HFFc6 (cell line): ENCODE measurements at regions not wholly inside any gene's neighbourhood (a gene's known extent, or its start where the extent isn't known, plus 50 kb on each side); places are given as distances from the start of the nearest gene placed in this dataset.

Experiments used
- DNase-seq: peaks from one replicate; pipeline ENCODE4 v3.0.0-alpha.2; 2018
- H3K27ac Mint-ChIP-seq: 2 replicates; pipeline ENCODE4 v1.8.0; 2020; ENCODE audit warnings: mild to moderate bottlenecking, mixed read lengths
- H3K27me3 Mint-ChIP-seq: 2 replicates; pipeline ENCODE4 v1.8.0; 2021; ENCODE audit warnings: mild to moderate bottlenecking, moderate library complexity, mixed read lengths; ENCODE audit not compliant: insufficient read depth
- H3K36me3 Mint-ChIP-seq: 2 replicates; pipeline ENCODE4 v1.8.0; 2021; ENCODE audit warnings: low read depth, mixed read lengths
- H3K4me1 Mint-ChIP-seq: 2 replicates; pipeline ENCODE4 v1.8.0; 2020; ENCODE audit warnings: low read depth, mixed read lengths
- H3K4me3 Mint-ChIP-seq: 2 replicates; pipeline ENCODE4 v1.8.0; 2020; ENCODE audit warnings: mild to moderate bottlenecking, moderate library complexity, mixed read lengths
- H3K9me3 Mint-ChIP-seq: 2 replicates; pipeline ENCODE4 v1.8.0; 2020; ENCODE audit warnings: mild to moderate bottlenecking, mixed read lengths
- CTCF ChIP-seq: fragments of 200-600 bp; sonication (generic); IDR thresholded peaks from 2 replicates; pipeline ENCODE4 v1.5.0; 2021; ENCODE audit warnings: antibody characterized with exemption, mild to moderate bottlenecking

GRCh38 chr2:204264085-204264553 is 281.2 kb upstream of the PARD3B start:
- Mint-ChIP-seq H3K4me3 (no peak overlapping the region), H3K9me3 (no peaks in the 10 kb centered on the region), H3K4me1 (peaks cover 7% of the 10 kb centered on the region; the same call in 1 of the 2 replicates), H3K36me3 (no peaks in the 10 kb centered on the region), H3K27ac (no peak overlapping the region), H3K27me3 (peaks cover 20% of the 10 kb centered on the region)
- TF ChIP-seq CTCF, result no peak
- no peak for DNase-seq

- peaks cover 7% of the 10 kb centered on the region; the same call in 1 of the 2 replicates for H3K4me1 Mint-ChIP-seq
- H3K27ac Mint-ChIP-seq, result no peak overlapping the region
- TF ChIP-seq CTCF, result no peak
- H3K9me3 Mint-ChIP-seq, result no peaks in the 10 kb centered on the region
- H3K27me3 Mint-ChIP-seq, result peaks cover 22% of the 10 kb centered on the region
- no peak overlapping the region for H3K4me3 Mint-ChIP-seq
- no peak for DNase-seq
- H3K36me3 Mint-ChIP-seq, result no peaks in the 10 kb centered on the region
Observed at GRCh38 chr2:204264621-204265140, 280.6 kb upstream of the PARD3B start.

- Mint-ChIP-seq H3K9me3 (no peaks in the 10 kb centered on the region), H3K4me1 (no peaks in the 10 kb centered on the region), H3K27me3 (peaks cover 24% of the 10 kb centered on the region), H3K27ac (no peak overlapping the region), H3K4me3 (no peak overlapping the region), H3K36me3 (no peaks in the 10 kb centered on the region)
- TF ChIP-seq CTCF, result no peak
- no peak for DNase-seq
Observed at GRCh38 chr2:204265681-204266181, 279.5 kb upstream of the PARD3B start.

- Mint-ChIP-seq H3K4me1 (no peaks in the 10 kb centered on the region), H3K9me3 (no peaks in the 10 kb centered on the region), H3K27ac (no peak overlapping the region), H3K27me3 (peaks cover 24% of the 10 kb centered on the region), H3K36me3 (no peaks in the 10 kb centered on the region), H3K4me3 (no peak overlapping the region)
- peak; percentile 50 for TF ChIP-seq CTCF
- peak; percentile 11 for DNase-seq
Observed at GRCh38 chr2:204268458-204268857, 276.8 kb upstream of the PARD3B start.

GRCh38 chr2:204268971-204269370 is 276.3 kb upstream of the PARD3B start:
- Mint-ChIP-seq H3K27me3 (peaks cover 21% of the 10 kb centered on the region), H3K36me3 (no peaks in the 10 kb centered on the region), H3K4me3 (no peak overlapping the region), H3K4me1 (no peaks in the 10 kb centered on the region), H3K27ac (no peak overlapping the region), H3K9me3 (no peaks in the 10 kb centered on the region)
- DNase-seq, result no peak
- no peak for TF ChIP-seq CTCF
